ENCODE measurements at regions not wholly inside any gene's neighbourhood (a gene's known extent, or its start where the extent isn't known, plus 50 kb on each side); places are given as distances from the start of the nearest gene placed in this dataset.

DNA sequence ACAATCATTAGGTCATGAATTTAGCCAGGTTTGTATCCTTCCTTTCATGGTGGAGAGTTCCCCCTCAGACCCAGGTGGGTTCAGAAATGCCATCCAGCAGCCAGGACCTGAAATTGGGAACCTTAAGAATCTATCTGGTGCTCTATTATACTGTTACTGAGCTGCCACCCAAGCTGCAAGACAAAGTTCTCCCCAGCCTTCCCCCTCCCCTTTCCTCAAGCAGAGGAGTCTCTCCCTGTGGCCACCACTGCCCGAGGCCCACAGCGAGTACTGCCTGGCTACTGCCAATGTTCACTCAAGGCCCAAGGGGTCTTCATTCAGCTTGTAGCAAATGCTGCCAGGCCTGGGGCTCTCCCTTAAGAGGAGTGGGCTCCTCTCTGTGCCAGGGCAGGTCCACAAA lies 133.8 kb downstream of the TMEM38B start:
- DNase-seq = no peak

DNA sequence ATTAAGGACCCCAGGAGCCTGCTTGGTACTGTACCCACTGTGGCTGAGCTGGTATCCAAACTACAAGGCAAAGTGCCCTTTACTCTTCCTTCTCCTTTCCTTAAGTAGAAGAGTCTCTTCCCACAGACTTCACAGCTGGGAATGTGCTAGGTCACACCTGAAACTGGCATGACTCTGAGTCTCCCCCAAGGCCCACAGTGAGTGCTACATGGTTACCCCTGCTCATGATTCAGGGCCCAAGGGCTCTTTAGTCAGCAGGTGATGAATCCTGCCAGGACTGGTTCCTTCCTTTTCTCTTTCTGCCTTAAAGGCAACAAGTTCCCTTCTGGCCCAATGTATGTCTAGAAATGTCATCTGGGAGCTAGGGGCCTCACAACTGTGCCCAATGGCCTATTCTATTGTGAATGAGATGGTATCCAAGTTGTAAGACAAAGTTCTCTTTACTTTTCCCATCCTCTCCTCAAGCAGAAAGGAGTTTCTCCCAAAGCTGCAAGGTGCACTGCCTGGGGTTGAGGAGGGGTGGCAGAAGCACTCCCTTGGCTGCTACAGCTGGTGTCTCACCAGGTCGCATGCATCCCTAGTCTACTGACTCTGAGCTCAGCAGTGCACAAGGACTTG lies 134.4 kb downstream of the TMEM38B start:
- no peak for DNase-seq

DNA sequence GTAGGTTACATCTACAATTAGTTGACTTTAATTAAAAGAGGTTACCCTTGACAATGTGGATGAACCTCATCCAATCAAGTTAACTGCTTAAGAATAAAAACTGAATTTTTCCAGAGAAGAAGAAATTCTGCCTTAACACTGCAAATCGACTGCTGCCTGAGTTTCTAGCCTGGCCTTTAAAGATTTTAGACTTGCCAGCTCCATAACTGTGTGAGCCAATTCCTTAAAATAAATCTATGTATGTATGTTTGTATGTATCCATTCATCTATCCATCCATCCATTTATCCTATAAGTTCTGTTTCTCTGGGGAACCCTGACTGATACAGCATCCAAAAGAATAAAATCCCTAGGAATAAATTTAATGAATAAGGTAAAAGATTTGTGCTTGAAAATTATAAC lies 136.1 kb downstream of the TMEM38B start:
- no peak for DNase-seq

DNA sequence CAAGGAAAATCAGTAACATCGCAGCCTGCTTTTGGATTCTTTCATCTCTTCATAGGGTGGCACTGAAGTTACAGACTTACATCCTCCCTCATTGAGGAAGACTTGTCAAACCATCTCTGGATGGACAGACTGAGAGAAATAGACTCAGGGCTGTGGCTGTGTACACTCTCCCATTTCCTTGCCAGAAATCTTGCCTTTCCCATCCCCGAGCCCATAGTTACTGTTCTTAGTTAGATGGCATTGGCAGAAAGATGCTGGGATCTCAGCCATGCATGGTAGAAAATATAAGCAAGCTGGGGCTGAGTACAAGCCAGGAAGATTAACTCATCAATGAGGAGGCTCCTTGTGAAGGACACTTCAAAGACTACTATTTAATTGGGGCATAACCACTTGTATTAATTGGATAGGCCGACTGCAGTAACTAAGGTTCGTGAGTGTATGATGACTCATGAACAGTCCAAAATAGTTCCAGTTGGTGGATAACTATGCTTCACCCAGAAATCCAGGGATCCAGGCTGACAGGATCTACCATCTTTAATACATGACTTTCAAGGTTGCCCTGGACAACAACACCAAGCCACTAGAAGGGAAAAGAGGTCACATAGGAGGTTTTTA lies 137.9 kb downstream of the TMEM38B start:
- DNase-seq = no peak

DNA sequence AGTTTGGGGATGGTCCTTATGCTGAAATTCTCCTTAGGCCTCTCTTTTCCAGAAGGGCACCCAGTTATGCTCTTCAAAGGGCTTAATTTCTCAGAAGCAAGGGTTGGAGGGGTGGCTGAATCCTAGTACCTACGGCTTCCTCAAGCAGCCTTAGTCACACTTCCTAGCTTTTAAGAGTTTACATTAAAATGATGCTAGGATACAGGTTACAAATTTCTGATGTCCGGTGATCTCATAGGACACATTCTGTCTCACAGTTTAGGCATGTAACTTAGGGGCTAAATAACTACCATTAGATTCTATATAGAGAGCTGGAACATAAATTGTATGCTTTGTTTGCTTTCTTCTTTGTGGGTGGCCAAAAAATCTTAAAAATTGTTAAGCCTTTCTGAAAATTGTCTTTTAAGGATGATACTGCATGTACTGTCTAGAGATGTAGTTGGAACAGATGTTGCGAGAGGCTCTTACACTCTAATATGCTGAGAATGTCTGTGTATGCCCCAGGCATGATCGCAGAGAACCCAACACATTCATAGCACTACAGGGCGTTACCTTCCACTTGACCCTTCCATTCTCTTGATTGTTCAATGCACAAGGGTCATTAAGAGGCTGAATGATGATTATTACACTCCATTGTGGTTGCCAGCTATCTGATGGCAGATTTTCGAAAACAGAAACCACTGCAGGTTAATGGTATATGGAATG lies 139.1 kb downstream of the TMEM38B start:
- no peak for DNase-seq

DNA sequence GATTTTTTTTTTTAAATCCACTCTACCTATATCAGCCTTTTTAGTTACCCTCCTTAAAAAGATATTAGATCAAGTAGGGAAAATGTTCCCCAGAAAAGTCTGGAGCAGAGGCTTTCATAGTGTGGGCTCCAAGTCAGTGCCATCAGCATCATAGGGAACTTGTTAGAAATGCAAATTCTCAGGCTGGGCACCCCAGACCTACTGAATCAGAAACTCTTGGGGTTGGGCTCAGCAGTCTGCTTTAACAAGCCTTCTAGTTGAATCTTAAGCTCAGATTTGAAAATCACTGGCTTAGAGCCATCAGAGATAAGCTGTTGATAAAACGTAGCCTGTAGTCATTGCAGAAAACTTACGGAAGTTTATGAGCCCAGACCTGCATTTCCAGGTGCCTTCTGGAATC lies 140.1 kb downstream of the TMEM38B start:
- DNase-seq = no peak

DNA sequence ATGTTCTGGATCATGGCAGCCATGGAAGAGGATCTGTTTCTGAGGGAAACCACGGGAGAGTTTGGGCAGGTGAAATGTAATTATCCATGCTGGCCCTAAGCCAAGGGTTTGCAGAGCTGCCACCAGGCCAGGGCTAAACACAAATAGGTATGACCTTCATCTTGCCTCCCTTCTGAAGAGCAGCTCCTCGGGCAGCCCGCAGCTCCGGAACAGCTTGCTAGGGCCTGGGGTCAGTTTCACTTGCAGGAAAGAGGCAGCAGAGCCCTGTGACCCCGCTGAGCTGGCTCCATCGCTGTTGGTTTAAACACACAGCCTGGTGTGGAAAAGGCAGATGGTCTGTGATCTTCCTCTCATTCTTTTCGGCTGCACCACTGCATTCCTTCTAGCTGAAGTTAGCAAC lies 141.4 kb downstream of the TMEM38B start:
- DNase-seq = no peak

DNA sequence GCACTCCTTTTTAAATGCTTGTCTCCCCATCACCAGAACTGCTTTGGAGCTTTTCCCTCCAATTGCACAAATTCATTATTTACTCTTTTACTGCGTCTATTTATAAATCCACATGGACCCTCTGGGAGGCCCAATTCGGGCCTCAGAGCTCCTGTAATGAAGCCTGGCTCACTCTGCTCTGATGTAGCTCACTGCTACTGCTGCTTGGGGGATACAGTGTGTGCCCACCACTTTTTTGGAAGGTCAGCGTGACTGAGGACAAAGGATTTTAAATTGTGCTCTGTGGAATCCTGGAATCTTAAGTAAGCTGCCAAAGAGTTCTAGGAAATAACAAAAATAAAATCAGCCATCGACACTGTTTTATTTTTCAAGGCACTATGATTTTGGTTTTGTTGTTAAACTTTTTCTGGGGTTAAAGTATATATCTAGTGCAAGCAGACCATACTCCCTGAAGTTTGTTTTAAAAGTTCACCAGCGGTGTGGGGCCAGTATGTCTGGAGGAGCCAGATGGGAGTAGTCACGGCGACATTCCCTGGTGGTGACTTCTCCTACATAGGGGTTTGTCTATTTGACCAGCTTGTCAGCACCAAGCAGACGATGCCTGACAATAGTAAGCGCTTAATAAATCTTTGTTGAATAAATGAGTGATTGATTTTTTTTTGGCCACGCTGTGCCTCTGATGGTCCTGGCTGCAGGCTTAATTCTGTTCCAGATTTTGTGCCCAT lies 142.8 kb downstream of the TMEM38B start:
- no peak for DNase-seq

DNA sequence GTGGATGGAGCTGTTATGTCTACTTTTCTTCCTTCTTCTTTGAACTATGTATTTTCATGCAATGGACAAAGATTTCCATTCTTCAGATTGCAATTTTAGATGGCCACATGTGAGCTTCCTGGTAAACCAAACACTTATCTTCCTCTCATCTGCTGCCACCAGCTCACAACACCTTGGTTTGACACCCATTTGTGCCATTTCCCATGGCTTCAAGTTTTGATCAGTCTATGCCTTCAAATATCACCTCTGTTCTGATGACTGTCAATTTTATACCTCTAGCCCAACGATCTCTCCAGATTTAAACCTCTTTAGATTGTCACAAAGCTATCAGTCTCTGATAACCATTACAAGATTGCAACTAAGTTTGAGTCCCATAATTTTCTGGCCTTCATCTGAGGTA lies 147.2 kb downstream of the TMEM38B start:
- DNase-seq = no peak

DNA sequence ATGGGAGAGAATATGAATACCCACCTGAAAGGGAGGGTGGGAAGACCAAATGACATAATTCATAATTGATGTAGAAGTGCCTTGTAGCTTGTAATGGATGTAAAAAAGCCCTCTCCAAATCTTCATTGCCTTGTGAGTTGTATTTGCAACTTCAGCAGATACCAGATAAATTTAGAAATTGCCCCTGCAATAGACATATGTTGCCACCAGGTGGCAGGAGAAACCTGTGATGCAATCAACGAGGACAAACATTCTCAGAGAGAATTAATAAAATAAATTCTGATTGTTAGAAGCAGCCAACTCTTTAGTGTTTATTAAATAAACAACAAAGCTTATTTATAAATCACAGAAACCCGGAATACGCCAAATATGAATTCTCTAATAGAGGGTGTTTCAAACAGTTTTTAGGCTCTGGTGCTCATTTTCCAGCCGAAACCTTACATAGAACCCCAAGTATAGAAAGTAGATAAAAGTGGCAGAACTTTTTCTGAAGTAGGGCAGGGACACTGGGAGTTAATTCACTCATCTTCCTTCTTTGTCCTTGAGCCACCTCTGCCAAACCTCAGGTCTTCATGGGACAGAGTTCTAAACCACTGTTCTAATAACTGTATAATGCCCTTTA lies 147.8 kb downstream of the TMEM38B start:
- no peak for DNase-seq

DNA sequence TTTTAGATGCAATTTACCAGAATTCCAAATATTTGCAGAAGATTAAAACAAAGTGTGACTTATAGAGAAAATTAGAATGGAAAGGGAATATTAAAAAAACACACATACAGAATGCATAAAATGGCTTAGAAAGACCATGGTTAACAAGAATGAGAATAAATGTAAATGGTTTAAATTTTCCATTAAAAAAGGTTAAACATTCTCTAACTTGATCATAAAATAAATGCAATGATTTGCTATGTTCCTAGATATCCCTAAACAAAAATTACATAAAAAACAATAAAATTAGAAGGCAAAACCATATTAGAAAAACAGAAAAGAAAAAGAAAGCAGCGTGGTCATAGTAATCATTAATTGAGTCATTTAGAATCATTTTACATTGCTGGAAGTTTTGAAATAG lies 152.5 kb downstream of the TMEM38B start:
- no peak for DNase-seq

DNA sequence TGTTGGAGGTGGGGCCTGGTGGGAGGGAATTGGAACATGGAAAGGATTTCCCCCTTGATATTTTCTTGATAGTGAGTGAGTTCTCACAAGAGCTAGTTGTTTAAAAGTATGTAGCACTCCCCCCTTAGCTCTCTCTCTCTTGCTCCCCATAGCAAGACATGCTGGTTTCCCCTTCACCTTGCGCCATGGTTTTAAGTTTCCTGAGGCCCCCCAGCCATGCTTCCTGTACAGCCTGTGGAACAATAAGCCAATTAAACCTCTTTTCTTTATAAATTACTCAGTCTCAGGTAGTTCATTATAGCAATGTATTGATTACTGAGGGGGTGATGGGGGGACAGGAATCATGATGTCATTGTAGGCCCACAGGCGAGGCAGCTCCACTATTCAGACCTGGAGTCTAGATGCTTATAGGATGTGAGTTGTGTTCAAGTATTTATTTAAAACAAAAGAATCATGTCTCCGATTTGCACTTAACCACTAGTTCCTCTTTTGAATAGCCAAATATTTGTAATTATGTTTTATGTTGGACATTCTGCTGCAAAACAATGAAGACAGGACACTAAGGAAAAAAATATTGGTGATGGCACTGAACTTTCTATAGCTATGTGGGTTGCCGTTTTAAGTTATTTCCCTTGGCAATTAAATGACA lies 156.6 kb downstream of the TMEM38B start:
- DNase-seq = no peak

DNA sequence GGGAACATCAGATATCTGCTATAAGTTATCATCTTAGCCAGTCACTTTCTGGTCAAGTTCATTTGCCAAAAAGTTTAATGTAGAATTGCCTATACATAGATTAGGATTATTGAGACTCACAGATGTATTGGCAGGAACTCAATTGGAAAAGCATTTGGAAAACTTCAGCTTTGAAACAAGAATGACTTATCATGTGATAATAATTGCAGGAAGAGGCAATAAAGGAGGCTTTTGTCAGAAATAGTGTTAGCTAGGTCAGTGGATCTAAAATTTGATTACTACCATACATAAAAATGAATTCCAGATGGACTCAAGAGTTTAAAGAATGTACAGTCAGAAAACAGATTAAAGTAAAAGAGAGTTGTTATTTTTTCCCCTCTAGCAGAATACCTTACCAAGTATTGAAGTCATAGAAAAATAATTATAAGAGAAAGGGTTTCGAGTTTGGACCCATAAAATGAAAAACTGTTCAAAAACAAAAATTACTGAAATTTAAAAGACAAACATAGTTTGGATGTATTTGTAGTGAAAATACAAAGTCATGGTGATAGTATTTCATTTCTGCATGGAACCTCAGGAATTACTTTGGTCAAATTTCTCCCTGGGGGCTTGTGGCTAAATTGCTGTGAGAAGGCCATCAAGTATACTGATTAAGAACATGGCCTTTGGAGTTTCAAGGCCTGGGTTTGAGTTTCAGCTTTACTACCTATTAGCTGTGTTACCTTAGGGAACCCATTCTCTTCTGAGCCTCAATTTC lies 159.9 kb downstream of the TMEM38B start:
- no peak for DNase-seq

DNA sequence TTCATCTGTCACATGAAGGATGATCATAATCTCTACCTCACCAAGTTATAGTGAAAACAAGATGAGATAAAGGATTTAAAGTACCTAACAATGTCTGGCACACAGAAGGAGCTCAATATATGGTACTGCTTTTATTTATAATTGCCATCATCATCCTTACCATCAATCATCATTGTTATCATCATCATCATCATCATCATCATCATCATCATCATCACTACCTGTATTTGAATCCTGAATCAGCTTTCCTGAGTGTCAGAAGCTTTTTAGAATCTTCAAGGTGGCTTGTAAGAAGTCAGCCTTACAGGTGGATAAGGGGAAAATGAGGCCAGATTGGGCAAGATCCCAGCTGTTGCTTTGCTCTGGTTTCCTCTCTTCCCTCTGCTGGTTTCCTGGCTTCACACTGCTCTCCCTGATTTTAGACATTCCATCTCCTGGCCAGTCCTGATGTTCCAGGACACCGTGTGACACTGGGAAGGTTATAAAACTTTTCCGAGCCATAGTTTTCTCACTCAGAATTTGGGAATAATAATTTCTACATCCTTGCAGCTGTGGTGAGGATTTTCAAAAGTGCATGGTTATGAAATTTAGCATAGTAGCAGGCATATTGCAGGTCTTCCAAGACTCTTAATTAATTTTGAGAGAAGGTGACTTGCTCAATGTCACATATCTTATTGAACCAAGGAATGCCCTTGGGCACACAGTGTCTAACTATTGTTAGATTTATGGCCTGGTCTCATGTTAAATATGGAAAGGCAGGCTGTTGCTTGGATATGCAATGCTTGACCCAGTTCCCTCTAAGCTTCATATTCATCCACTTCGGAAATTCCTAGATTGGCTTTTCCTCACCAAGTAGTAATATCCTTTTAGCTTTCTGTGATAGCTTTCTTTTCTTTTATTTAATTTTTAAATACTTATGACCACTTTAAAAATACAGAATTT lies 160.7 kb downstream of the TMEM38B start:
- no peak for DNase-seq

DNA sequence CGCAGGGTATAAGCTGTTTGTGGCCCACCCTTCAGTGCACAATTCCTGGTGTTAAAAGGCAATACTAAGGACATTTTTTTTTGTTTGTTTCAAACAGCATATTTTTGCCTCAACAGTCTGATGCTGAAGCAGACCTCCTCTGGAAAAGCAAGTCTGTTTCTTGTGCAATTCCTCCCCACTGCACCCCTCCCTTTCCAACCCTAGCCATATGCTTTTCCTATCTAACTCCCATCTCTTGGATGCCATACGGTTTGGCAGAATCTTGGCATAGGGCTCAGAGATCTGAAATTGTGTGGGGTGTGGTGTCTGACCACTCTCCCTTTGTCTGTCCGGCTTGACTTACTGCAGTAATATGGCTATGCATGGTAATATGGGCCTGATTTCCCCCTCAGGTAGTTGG lies 161.6 kb downstream of the TMEM38B start:
- no peak for DNase-seq

DNA sequence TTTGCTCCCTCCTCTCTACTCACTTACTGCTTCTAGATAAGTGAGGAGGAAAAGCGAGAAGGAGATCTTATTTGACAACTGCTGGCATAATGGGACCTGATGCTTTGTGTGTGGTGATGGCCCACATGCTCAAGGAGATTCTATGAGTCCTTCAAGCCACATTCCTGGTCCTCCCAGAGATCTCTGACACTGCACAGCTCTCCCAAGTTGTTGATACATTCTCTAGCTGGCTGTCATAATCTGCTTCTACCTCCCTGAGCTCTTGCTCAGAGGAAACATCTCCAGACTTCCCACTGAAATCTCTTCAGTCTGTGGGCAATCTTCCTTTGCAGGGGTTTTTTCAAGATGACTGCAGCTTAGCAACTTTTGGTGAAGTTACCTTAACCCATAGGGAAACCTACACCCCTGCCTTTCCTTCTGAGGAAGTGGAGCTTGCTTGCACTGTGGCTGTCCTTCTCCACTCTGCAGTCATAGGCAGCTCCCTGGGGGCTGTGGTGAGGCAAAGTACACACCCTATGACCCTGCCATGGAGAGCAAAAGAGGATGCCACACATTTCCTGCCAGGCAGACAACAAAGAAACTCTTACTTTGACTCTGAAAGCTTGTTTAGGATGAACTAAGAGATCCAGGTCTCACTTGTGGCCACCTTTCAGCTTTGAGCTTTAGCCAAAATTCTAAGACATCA lies 163.8 kb downstream of the TMEM38B start:
- no peak for DNase-seq

DNA sequence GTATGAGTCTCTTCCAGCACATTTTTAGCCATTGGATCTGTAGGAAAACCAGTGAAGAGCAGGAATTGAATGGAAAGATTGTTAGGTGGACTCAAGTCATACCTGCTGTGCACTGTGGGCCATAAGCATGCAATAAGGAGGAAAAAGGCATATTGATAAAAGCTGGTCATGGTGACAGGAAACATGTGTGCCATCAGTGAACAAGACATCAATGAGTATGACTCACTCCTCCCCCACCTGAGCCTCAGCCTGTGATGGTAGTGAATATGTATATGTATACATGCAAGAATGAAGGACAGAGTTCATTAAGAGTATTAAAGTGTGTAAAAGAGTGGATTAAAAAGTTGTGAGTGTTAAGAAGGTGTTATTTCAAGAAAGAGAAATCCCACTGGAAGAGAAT lies 164.5 kb downstream of the TMEM38B start:
- no peak for DNase-seq

DNA sequence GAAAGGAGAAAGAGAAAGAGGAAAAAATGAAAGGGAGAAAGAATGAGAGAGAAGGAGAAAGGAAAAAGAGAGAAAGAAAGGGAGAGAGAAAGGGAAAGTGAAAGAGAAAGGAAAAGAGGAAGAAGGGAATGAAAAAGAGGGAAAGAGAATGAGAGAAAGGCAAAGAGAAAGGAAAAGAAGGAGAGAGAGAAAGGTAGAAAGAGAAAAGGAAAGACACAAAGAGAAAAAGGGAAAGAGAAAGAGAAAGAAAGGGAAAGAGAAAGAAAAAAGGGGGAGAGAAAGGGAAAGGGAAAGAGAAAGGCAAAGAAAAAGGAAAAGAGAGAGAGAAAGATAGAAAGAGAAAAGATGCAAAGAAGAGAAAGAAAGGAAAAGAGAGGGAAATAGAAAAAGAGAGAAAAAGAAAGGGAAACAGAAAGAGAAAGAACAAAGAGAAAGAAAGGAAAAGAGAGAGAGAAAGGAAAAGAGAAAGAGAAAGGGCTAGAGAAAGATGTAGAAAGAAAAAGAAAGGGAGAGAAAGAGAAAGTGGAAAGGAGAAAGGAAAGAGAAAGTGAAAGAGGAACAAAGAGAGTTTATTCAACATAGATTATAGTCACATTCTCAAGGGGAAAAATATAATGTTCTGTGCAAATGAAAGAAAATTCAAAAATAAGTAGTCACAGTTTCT lies 165.2 kb downstream of the TMEM38B start:
- DNase-seq = no peak

DNA sequence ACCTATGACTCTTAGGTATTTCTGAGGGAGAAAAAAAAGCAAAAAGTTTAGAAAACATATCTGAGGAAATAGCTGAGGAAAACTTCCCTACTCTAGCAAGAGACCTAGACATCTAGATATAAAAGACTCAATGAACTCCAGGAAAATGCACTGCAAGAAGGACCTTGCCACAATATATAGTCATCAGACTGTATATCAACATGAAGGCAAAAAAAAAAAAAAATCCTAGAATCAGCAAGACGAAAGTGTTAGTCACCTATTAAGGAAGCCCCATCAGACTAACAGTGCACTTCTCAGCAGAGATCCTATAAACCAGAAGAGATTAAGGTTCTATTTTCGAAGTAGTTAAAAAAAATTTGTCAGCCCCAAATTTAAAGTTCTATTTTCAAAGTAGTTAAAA lies 166.2 kb downstream of the TMEM38B start:
- DNase-seq = no peak

DNA sequence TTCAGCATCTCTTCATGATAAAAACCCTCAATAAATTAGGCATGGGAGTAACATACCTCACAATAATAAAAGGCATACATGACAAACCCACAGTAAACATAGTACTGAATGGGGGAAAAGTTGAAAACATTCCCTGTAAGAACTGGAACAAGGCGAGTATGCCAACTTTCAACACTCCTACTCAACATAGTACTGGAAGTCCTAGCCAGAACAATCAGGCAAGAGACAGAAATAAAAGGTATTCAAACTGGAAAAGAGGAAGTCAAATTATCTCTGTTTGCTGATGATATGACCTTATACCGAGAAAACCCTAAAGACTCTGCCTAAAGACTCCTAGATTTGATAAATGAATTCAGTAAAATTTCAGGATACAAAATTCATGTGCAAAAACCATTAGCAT lies 167.6 kb downstream of the TMEM38B start:
- no peak for DNase-seq

All from T1000 (cell line).